Small intestine (tissue), 7 donors: ENCODE measurements at regions not wholly inside any gene's neighbourhood (a gene's known extent, or its start where the extent isn't known, plus 50 kb on each side); places are given as distances from the start of the nearest gene placed in this dataset.

Experiments
- DNase-seq, 2 donors: peaks; one replicate each; pipeline versions ENCODE4 v3.0.0 to v3.0.0-alpha.2; 2013
- FAIRE-seq: peaks from 2 replicates; lab custom pipeline; 2012; peaks lifted over from hg19 to GRCh38; lab: Jason Lieb, UNC
- H3K27ac ChIP-seq, 3 donors: one replicate each; pipeline ENCODE4 v1.5.1; 2013; ENCODE audit warnings: low read length in 2 of 3, mild to moderate bottlenecking in 2 of 3, control low read depth in 1 of 3, inconsistent platforms in 1 of 3, low read depth in 1 of 3, moderate library complexity in 1 of 3
- H3K27me3 ChIP-seq, 3 donors: one replicate each; pipeline ENCODE4 v1.6.1; 2013; ENCODE audit warnings: low read length in 3 of 3, inconsistent platforms in 1 of 3; ENCODE audit not compliant: control insufficient read depth in 3 of 3, insufficient read depth in 3 of 3
- H3K36me3 ChIP-seq, 3 donors: one replicate each; pipeline ENCODE4 v1.6.1; 2013; ENCODE audit warnings: low read length in 3 of 3, inconsistent platforms in 1 of 3, low read depth in 1 of 3, mild to moderate bottlenecking in 1 of 3, moderate library complexity in 1 of 3; ENCODE audit not compliant: control insufficient read depth in 3 of 3, insufficient read depth in 2 of 3
- H3K4me1 ChIP-seq, 3 donors: one replicate each; pipeline ENCODE4 v1.6.1; 2013; ENCODE audit warnings: low read length in 2 of 3, inconsistent platforms in 1 of 3, low read depth in 1 of 3, mild to moderate bottlenecking in 1 of 3, moderate library complexity in 1 of 3; ENCODE audit not compliant: control insufficient read depth in 3 of 3, insufficient read depth in 2 of 3
- H3K4me3 ChIP-seq, 3 donors: one replicate each; pipeline ENCODE4 v1.5.1; 2013; ENCODE audit warnings: low read length in 3 of 3, control low read depth in 1 of 3, inconsistent platforms in 1 of 3, low read depth in 1 of 3, mild to moderate bottlenecking in 1 of 3, moderate library complexity in 1 of 3
- H3K9me3 ChIP-seq, 2 donors: one replicate each; pipeline ENCODE4 v1.6.1; 2013; ENCODE audit warnings: low read depth in 1 of 2, low read length in 1 of 2; ENCODE audit not compliant: control insufficient read depth in 2 of 2, insufficient read depth in 1 of 2
- WGBS, 3 donors: extraction: QIAGEN DNeasy Blood & Tissue Kit; methylation state at CpG; one replicate each; pipeline ENCODE4 v1.1.7; 2013; 5-methylcytosine and 5-hydroxymethylcytosine counted together
- donor health status: healthy with polysubstance abuse.
- donor health status: control.
- donor health status: control.
- donor health status: Bipolar disorder and iron deficiency.
- donor health status: healthy.

DNA sequence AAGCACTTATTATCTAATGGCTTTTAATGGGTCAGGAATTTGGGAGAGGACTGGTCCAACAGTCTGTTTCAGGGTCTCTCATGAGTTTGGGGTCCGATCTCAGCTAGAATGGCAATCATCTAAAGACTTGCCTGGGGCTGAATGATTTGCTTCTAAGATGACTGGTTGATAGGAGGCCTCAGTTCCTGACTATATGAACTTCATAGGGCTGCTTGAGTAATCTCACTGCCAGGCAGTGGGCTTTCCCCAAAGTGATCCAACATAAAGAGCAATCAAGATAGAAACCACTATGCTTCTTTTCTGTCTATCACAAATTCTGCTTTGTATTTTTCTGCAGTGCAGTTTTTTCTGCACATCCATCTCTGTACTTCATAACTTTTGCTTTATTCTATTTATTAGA is 793.5 kb upstream of the CHAC2 start:
- no peak for FAIRE-seq
- H3K4me3 ChIP-seq, result no peak overlapping the region

DNA sequence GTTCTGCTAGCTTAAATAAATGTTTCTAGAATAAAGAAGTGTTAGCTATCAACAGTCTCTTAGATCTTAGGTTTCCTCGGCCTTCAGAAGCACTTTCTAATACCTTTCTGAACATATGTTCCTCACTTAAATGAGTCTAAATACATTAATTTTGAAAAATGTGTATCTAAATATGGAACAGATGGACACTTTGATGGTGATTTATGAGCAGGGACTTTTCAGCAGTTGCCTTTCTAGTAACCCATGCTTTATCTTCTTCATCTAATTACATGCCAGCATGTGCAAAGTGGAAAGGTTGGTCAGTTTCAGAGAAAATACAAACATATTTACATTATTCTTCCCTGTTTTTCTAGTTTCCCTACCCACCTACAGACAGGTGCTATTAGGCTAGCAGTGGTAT is 797.0 kb upstream of the CHAC2 start:
- Histone ChIP-seq H3K36me3 (no peaks in the 10 kb centered on the region), H3K27me3 (no peaks in the 10 kb centered on the region), H3K27ac (no peak overlapping the region), H3K4me1 (no peaks in the 10 kb centered on the region), H3K4me3 (no peak overlapping the region), H3K9me3 (no peaks in the 10 kb centered on the region)
- no peak for FAIRE-seq
- 72 to 87% (median 74%) methylated on average over 1 of the region's 1 CpG for WGBS, 3 donors
- no peak for DNase-seq

More for the DNA sequence above, 793.5 kb upstream of the CHAC2 start:
- no peaks in the 10 kb centered on the region for H3K9me3 ChIP-seq
- no peaks in the 10 kb centered on the region for H3K36me3 ChIP-seq
- no peaks in the 10 kb centered on the region for H3K27me3 ChIP-seq
- no peaks in the 10 kb centered on the region for H3K4me1 ChIP-seq
- H3K27ac ChIP-seq, result no peak overlapping the region
- 63 to 90% (median 68%) methylated on average over 1 of the region's 1 CpG for WGBS, 3 donors
- no peak for DNase-seq

DNA sequence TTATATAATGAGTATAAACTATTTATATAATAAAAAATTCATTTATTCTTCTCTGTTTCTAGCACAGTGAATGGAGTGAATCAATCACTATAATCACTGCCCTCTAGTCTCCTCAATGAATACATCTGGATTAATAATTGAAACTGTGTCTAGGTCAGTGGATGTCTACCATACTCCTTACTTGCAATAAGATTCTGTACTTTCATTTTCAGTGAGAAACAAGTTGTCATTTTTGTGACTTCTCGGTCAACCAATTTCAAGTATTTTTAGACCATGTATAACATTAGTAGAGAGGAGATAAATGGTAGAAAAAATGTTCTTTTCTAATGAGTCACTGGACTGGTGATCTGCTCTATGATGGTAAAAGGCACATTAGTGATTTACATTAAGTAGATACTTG is 799.6 kb upstream of the CHAC2 start:
- FAIRE-seq (no peak), DNase-seq (no peak)
- Histone ChIP-seq H3K27me3 (no peaks in the 10 kb centered on the region), H3K4me1 (no peaks in the 10 kb centered on the region), H3K36me3 (no peaks in the 10 kb centered on the region), H3K9me3 (no peaks in the 10 kb centered on the region), H3K27ac (no peak overlapping the region), H3K4me3 (no peak overlapping the region)
- WGBS, 3 donors, result 89 to 90% (median 90%) methylated on average over 1 of the region's 1 CpG

DNA sequence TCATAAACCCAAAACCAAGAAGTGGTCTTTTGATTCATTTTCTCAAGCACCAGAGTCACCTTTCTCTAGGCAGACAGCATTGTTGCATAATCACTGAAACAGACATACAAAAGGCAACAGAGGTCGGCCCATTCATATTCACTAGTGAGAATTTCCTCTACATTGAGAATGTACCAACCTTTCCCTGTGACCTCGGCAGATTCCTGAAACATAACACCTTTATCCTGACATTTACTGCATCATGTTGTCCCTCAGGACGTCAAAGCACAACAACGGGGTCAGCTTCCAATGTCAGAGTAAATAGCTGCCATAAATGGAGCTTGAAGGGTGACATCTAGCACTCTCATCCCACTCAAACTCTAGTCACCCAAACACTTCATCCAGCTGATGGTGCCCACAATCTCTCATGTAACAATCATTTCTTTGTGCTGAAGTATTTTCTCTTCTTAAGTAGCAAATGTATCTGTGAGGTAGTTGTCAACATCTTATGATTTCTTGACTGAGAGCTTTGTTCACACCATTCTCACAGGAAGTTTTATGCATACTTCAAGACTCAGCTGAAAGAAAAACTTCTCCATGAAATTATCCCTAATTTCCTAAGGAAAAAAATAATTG is 802.6 kb upstream of the CHAC2 start:
- no peaks in the 10 kb centered on the region for H3K4me1 ChIP-seq
- H3K36me3 ChIP-seq, result no peaks in the 10 kb centered on the region
- WGBS, 3 donors, result 56 to 70% (median 66%) methylated on average over 4 of the region's 4 CpGs
- H3K9me3 ChIP-seq, result no peaks in the 10 kb centered on the region
- DNase-seq (no peak), FAIRE-seq (no peak)
- H3K27me3 ChIP-seq, result no peaks in the 10 kb centered on the region
- H3K4me3 ChIP-seq, result no peak overlapping the region
- no peak overlapping the region for H3K27ac ChIP-seq

DNA sequence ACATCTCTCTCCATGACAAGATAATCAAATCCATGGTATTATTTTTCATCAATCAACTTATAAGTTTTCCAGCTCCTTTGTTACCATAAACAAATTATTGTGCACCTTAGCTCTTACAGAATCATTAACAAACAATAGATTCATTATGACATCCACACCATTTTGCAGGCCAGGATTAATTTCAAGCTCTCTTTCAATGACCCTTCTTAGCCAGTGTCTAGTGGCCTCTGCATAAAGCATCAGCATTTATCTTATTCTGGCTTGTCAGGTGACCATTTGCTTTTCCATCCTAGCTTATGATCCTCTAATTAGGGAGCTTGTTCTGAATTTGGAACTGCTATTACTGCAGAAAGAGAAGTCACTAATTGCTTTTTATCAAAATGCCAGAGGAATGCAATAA is 806.2 kb upstream of the CHAC2 start:
- no peak overlapping the region for H3K4me3 ChIP-seq
- FAIRE-seq (no peak), DNase-seq (no peak)
- no peaks in the 10 kb centered on the region for H3K9me3 ChIP-seq
- H3K27me3 ChIP-seq, result no peaks in the 10 kb centered on the region
- H3K4me1 ChIP-seq, result no peaks in the 10 kb centered on the region
- no peak overlapping the region for H3K27ac ChIP-seq
- H3K36me3 ChIP-seq, result no peaks in the 10 kb centered on the region

DNA sequence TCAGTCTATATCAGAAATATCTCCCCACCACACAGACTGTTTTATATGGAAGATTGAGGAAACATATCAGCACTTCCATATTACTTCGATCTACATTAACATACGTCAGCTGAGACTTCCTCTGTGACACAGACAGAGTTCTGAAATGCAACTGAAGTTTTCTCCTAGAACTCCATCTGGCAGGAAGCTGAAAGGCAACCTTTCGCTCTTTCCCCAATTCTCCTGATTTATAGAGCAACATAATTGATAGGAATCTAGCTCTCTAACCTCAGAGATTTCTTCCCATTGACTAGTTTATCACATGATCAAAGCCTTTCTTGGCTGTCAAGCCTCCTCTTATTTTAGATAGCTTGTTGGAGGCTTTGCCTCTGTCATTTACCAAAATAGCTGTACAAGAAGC is 806.7 kb upstream of the CHAC2 start:
- FAIRE-seq (no peak), DNase-seq (no peak)
- no peaks in the 10 kb centered on the region for H3K9me3 ChIP-seq
- no peak overlapping the region for H3K27ac ChIP-seq
- no peaks in the 10 kb centered on the region for H3K4me1 ChIP-seq
- whole genome bisulfite sequencing, 3 donors, result 68 to 86% (median 70%) methylated on average over 3 of the region's 3 CpGs
- no peaks in the 10 kb centered on the region for H3K36me3 ChIP-seq
- no peak overlapping the region for H3K4me3 ChIP-seq
- no peaks in the 10 kb centered on the region for H3K27me3 ChIP-seq

DNA sequence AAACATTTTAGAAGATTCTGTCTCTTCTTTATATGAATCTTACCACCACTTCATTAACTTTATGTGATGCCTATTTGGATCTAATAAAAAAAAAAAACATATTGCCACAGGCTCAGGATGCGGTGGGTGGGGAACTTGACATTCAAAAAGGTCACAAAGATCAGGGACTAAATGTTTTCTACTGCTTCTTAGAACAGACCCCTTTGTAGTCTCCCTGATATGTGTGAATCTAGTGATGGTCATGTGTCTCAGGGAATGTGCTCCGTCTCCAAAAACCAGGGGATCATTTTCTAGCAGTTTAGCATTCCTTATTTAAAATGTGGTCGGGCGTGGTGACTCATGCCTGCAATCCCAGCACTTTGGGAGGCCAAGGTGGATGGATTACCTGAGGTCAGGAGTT is 807.8 kb upstream of the CHAC2 start:
- DNase-seq, result no peak
- H3K4me3 ChIP-seq, result no peak overlapping the region
- H3K27me3 ChIP-seq, result no peaks in the 10 kb centered on the region
- H3K9me3 ChIP-seq, result no peaks in the 10 kb centered on the region
- no peak for FAIRE-seq
- H3K36me3 ChIP-seq, result no peaks in the 10 kb centered on the region
- H3K27ac ChIP-seq, result no peak overlapping the region
- H3K4me1 ChIP-seq, result no peaks in the 10 kb centered on the region
- WGBS, 3 donors, result 70 to 88% (median 77%) methylated on average over 4 of the region's 4 CpGs

DNA sequence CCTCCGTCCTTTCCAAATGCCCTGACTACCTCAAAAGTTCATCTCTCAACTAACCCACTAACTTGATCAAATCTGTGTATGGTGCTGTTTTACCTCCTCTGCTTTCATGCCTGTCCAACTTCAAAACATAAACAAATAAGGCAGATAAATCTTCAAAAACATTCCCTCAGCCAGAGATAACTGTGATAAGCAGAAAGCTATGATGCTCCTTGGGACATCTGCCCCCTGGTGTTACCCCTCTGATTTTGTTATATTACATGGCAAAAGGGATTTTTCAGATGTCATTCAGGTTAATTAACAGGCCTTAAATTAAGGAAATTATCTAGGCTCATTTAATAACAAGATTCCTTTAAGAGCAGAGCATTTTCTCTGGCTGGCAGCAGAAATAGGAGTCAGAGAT is 810.8 kb upstream of the CHAC2 start:
- WGBS, 3 donors, result 83 to 87% (median 85%) methylated on average over 1 of the region's 1 CpG
- no peaks in the 10 kb centered on the region for H3K27me3 ChIP-seq
- H3K4me3 ChIP-seq, result no peak overlapping the region
- no peaks in the 10 kb centered on the region for H3K4me1 ChIP-seq
- no peak overlapping the region for H3K27ac ChIP-seq
- FAIRE-seq, result no peak
- no peaks in the 10 kb centered on the region for H3K36me3 ChIP-seq
- no peak for DNase-seq
- H3K9me3 ChIP-seq, result no peaks in the 10 kb centered on the region

DNA sequence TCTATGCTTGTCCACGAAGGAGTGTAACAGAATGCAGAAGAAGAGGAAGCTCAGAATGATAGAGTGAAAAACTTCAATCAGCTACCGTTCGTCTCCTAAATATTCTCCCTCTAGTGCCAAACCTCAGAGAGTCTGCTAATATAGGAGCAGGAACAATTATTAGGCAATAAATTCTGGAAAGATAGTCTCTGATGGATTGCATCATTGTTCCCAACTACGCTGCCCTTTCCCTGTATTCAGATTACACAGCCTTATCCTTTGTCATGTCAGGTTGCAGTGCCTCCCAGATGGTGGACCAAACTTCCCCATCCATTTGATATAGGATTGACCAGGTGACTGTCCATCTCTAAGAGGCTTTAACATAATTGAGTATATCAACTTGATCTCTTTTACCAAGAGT is 811.5 kb upstream of the CHAC2 start:
- no peaks in the 10 kb centered on the region for H3K27me3 ChIP-seq
- no peak overlapping the region for H3K4me3 ChIP-seq
- FAIRE-seq (no peak), DNase-seq (no peak)
- no peak overlapping the region for H3K27ac ChIP-seq
- H3K36me3 ChIP-seq, result no peaks in the 10 kb centered on the region
- 71 to 83% (median 77%) methylated on average over 4 of the region's 4 CpGs for WGBS, 3 donors
- H3K4me1 ChIP-seq, result no peaks in the 10 kb centered on the region
- H3K9me3 ChIP-seq, result no peaks in the 10 kb centered on the region
